Activated naive CD4-positive, alpha-beta T cell treated with anti-CD3 and anti-CD28 coated beads, Interleukin-2, amount 10 ng/mL, durations not matched to agents 7 days and 5 days (primary cell): ENCODE measurements at regions not wholly inside any gene's neighbourhood (a gene's known extent, or its start where the extent isn't known, plus 50 kb on each side); places are given as distances from the start of the nearest gene placed in this dataset.
"Not testable (repeated sequence)": the region's sequence is repeated elsewhere in the genome, so short reads cannot be mapped to it uniquely, and the experiment has no call there.

Experiments used
- CTCF ChIA-PET: fragments of 350-600 bp; sonication (Branson Sonifier 250); formaldehyde crosslinking; loops from one replicate; lab custom pipeline; 2021; ENCODE audit warnings: antibody characterized with exemption; lab: Charles Lee
- DNase-seq: peaks from one replicate; pipeline ENCODE4 v3.0.0-alpha.2; 2020
- H3K27ac Mint-ChIP-seq: one replicate; pipeline ENCODE4 v1.8.0; 2021; ENCODE audit warnings: mild to moderate bottlenecking, moderate library complexity, mixed read lengths
- H3K27me3 Mint-ChIP-seq: one replicate; pipeline ENCODE4 v1.8.0; 2021; ENCODE audit warnings: mild to moderate bottlenecking, mixed read lengths
- H3K36me3 Mint-ChIP-seq: one replicate; pipeline ENCODE4 v1.8.0; 2021; ENCODE audit warnings: mixed read lengths
- H3K4me1 Mint-ChIP-seq: one replicate; pipeline ENCODE4 v1.8.0; 2021; ENCODE audit warnings: mixed read lengths
- H3K4me3 Mint-ChIP-seq: one replicate; pipeline ENCODE4 v1.8.0; 2021; ENCODE audit warnings: mild to moderate bottlenecking, moderate library complexity, mixed read lengths
- H3K9me3 Mint-ChIP-seq: one replicate; pipeline ENCODE4 v1.8.0; 2021; ENCODE audit warnings: mixed read lengths

- Mint-ChIP-seq H3K27me3 (no peaks in the 10 kb centered on the region), H3K27ac (no peak overlapping the region), H3K36me3 (peaks cover 5% of the 10 kb centered on the region), H3K4me1 (peaks cover 16% of the 10 kb centered on the region), H3K4me3 (no peak overlapping the region), H3K9me3 (peaks cover 4% of the 10 kb centered on the region)
- CTCF ChIA-PET, result no interaction called here
- DNase-seq, result no peak
These were observed 216.6 kb upstream of the B3GALT2 start for GRCh38 chr1:193402977-193403376.

- Mint-ChIP-seq H3K36me3 (peaks cover 4% of the 10 kb centered on the region), H3K27me3 (no peaks in the 10 kb centered on the region), H3K9me3 (peaks cover 2% of the 10 kb centered on the region), H3K4me1 (peaks cover 13% of the 10 kb centered on the region), H3K27ac (no peak overlapping the region), H3K4me3 (no peak overlapping the region)
- CTCF ChIA-PET, result no interaction called here
- no peak for DNase-seq
These were observed 215.6 kb upstream of the B3GALT2 start for GRCh38 chr1:193402037-193402436.

- peaks cover 10% of the 10 kb centered on the region for H3K9me3 Mint-ChIP-seq
- no peak overlapping the region for H3K27ac Mint-ChIP-seq
- H3K36me3 Mint-ChIP-seq, result peaks cover 1% of the 10 kb centered on the region
- DNase-seq, result no peak
- CTCF ChIA-PET, result no interaction called here
- no peaks in the 10 kb centered on the region for H3K4me1 Mint-ChIP-seq
- H3K4me3 Mint-ChIP-seq, result no peak overlapping the region
- no peaks in the 10 kb centered on the region for H3K27me3 Mint-ChIP-seq
These were observed 207.9 kb upstream of the B3GALT2 start for GRCh38 chr1:193394336-193394735.

GRCh38 chr1:193392686-193393085 is 206.3 kb upstream of the B3GALT2 start:
- Mint-ChIP-seq H3K4me1 (no peaks in the 10 kb centered on the region), H3K27me3 (no peaks in the 10 kb centered on the region), H3K36me3 (peaks cover 1% of the 10 kb centered on the region), H3K4me3 (no peak overlapping the region), H3K27ac (no peak overlapping the region), H3K9me3 (peaks cover 14% of the 10 kb centered on the region)
- DNase-seq, result no peak
- CTCF ChIA-PET, result no interaction called here

GRCh38 chr1:193388683-193389082 is 202.3 kb upstream of the B3GALT2 start:
- no peaks in the 10 kb centered on the region for H3K27me3 Mint-ChIP-seq
- DNase-seq, result no peak
- no peak overlapping the region for H3K27ac Mint-ChIP-seq
- CTCF ChIA-PET, result no interaction called here
- H3K9me3 Mint-ChIP-seq, result peaks cover 9% of the 10 kb centered on the region
- no peak overlapping the region for H3K4me3 Mint-ChIP-seq
- H3K36me3 Mint-ChIP-seq, result peaks cover 2% of the 10 kb centered on the region
- H3K4me1 Mint-ChIP-seq, result no peaks in the 10 kb centered on the region

GRCh38 chr1:193388165-193388564 is 201.8 kb upstream of the B3GALT2 start:
- H3K4me1 Mint-ChIP-seq, result no peaks in the 10 kb centered on the region
- H3K36me3 Mint-ChIP-seq, result peaks cover 2% of the 10 kb centered on the region
- CTCF ChIA-PET, result no interaction called here
- H3K27ac Mint-ChIP-seq, result no peak overlapping the region
- DNase-seq, result no peak
- H3K4me3 Mint-ChIP-seq, result no peak overlapping the region
- no peaks in the 10 kb centered on the region for H3K27me3 Mint-ChIP-seq
- peaks cover 9% of the 10 kb centered on the region for H3K9me3 Mint-ChIP-seq

- Mint-ChIP-seq H3K27ac (no peak overlapping the region), H3K4me1 (no peaks in the 10 kb centered on the region), H3K27me3 (no peaks in the 10 kb centered on the region), H3K9me3 (peaks cover 9% of the 10 kb centered on the region), H3K4me3 (no peak overlapping the region), H3K36me3 (peaks cover 2% of the 10 kb centered on the region)
- CTCF ChIA-PET, result no interaction called here
- no peak for DNase-seq
These were observed 201.0 kb upstream of the B3GALT2 start for GRCh38 chr1:193387406-193387805.

GRCh38 chr1:193378451-193378850 is 192.0 kb upstream of the B3GALT2 start:
- H3K27me3 Mint-ChIP-seq, result not testable (repeated sequence)

GRCh38 chr1:193377472-193377871 is 191.1 kb upstream of the B3GALT2 start:
- Mint-ChIP-seq H3K9me3 (peaks cover 8% of the 10 kb centered on the region), H3K27ac (no peak overlapping the region), H3K4me1 (no peaks in the 10 kb centered on the region), H3K27me3 (no peaks in the 10 kb centered on the region), H3K4me3 (no peak overlapping the region), H3K36me3 (no peaks in the 10 kb centered on the region)
- no peak for DNase-seq
- CTCF ChIA-PET, result no interaction called here

More at GRCh38 chr1:193378451-193378850, 192.0 kb upstream of the B3GALT2 start:
- H3K36me3 Mint-ChIP-seq, H3K9me3 Mint-ChIP-seq, H3K27ac Mint-ChIP-seq, DNase-seq, CTCF ChIA-PET, H3K4me1 Mint-ChIP-seq, H3K4me3 Mint-ChIP-seq: not testable (repeated sequence)

GRCh38 chr1:193372553-193372952 is 186.1 kb upstream of the B3GALT2 start:
- no peak overlapping the region for H3K27ac Mint-ChIP-seq
- H3K27me3 Mint-ChIP-seq, result no peaks in the 10 kb centered on the region
- peaks cover 17% of the 10 kb centered on the region for H3K4me1 Mint-ChIP-seq
- no peak for DNase-seq
- no peak overlapping the region for H3K4me3 Mint-ChIP-seq
- CTCF ChIA-PET, result no interaction called here
- H3K36me3 Mint-ChIP-seq, result peaks cover 2% of the 10 kb centered on the region
- no peaks in the 10 kb centered on the region for H3K9me3 Mint-ChIP-seq

GRCh38 chr1:193368302-193368701 is 181.9 kb upstream of the B3GALT2 start:
- H3K27me3 Mint-ChIP-seq, result no peaks in the 10 kb centered on the region
- H3K36me3 Mint-ChIP-seq, result peaks cover 2% of the 10 kb centered on the region
- H3K9me3 Mint-ChIP-seq, result no peaks in the 10 kb centered on the region
- peak overlapping the region; percentile 86 for H3K27ac Mint-ChIP-seq
- CTCF ChIA-PET, result no interaction called here
- peaks cover 20% of the 10 kb centered on the region for H3K4me1 Mint-ChIP-seq
- H3K4me3 Mint-ChIP-seq, result peak overlapping the region; percentile 47
- DNase-seq, result no peak

- Mint-ChIP-seq H3K36me3 (peaks cover 2% of the 10 kb centered on the region), H3K27ac (peak overlapping the region; percentile 86), H3K4me3 (peak overlapping the region; percentile 47), H3K4me1 (peaks cover 20% of the 10 kb centered on the region), H3K27me3 (no peaks in the 10 kb centered on the region), H3K9me3 (no peaks in the 10 kb centered on the region)
- no peak for DNase-seq
- CTCF ChIA-PET, result no interaction called here
These were observed 181.4 kb upstream of the B3GALT2 start for GRCh38 chr1:193367863-193368262.

- Mint-ChIP-seq H3K36me3 (peaks cover 2% of the 10 kb centered on the region), H3K27me3 (no peaks in the 10 kb centered on the region), H3K9me3 (no peaks in the 10 kb centered on the region), H3K4me3 (no peak overlapping the region), H3K27ac (no peak overlapping the region), H3K4me1 (peaks cover 20% of the 10 kb centered on the region)
- CTCF ChIA-PET, result no interaction called here
- no peak for DNase-seq
These were observed 180.5 kb upstream of the B3GALT2 start for GRCh38 chr1:193366764-193367507.

GRCh38 chr1:193365966-193366365 is 179.6 kb upstream of the B3GALT2 start:
- H3K27ac Mint-ChIP-seq, result no peak overlapping the region
- H3K4me1 Mint-ChIP-seq, result peaks cover 20% of the 10 kb centered on the region
- H3K9me3 Mint-ChIP-seq, result no peaks in the 10 kb centered on the region
- no peak overlapping the region for H3K4me3 Mint-ChIP-seq
- H3K27me3 Mint-ChIP-seq, result no peaks in the 10 kb centered on the region
- peaks cover 2% of the 10 kb centered on the region for H3K36me3 Mint-ChIP-seq
- CTCF ChIA-PET, result no interaction called here
- no peak for DNase-seq

- H3K27ac Mint-ChIP-seq, result no peak overlapping the region
- H3K4me1 Mint-ChIP-seq, result no peaks in the 10 kb centered on the region
- CTCF ChIA-PET, result no interaction called here
These were observed 173.2 kb upstream of the B3GALT2 start for GRCh38 chr1:193359631-193360030.

More at GRCh38 chr1:193359631-193360030, 173.2 kb upstream of the B3GALT2 start:
- Mint-ChIP-seq H3K27me3 (peaks cover 6% of the 10 kb centered on the region), H3K9me3 (no peaks in the 10 kb centered on the region), H3K4me3 (no peak overlapping the region), H3K36me3 (no peaks in the 10 kb centered on the region)
- DNase-seq, result no peak
